DMS 273 (cell line): ENCODE measurements at regions not wholly inside any gene's neighbourhood (a gene's known extent, or its start where the extent isn't known, plus 50 kb on each side); places are given as distances from the start of the nearest gene placed in this dataset.

ENCODE experiments used
- DNase-seq: peaks from one replicate; lab custom pipeline; 2025; ENCODE audit not compliant: unreplicated experiment; lab: John Stamatoyannopoulos, UW

DNA sequence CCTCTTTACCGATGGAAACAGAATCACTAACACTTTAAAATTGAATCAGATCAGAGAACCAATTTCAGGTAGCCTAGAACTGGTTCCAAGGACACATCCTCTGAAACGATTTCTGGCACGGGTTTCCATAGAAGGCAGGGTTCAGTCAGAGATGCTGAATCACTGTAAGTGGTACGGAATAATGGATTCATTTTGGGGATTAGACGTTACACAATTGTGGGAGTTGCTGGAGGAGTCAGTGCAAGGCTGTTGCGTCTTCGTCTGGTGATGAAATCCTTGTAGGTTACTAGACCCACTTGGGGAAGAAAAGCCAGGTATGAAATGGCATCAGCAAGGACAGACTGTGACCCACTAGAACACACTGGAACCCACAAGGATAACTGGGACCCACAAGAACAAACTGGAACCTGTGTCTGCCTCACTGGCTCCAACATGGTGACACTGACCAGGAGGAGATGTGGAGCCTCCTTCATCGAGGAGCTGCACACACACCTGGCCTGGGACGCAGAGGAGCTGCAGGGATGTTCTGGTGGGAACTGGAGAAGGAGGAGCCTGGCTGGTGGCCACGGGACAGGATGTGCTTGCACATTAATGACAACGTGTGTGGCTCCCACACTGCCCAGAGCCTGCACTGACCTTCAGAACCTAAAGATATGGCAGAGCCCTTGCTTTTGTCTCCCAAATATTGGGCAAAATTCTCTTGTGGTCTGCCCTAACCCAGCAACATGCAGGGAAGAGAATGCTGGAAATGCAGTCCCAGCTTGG lies 105.1 kb downstream of the TRAPPC11 start:
- no peak for DNase-seq

- no peak for DNase-seq
These were observed 106.3 kb downstream of the TRAPPC11 start for GRCh38 chr4:183765251-183765911.

GRCh38 chr4:183766140-183766539 lies 107.0 kb downstream of the TRAPPC11 start:
- no peak for DNase-seq

GRCh38 chr4:183770906-183771305 lies 111.8 kb downstream of the TRAPPC11 start:
- no peak for DNase-seq

GRCh38 chr4:183772361-183772760 lies 113.3 kb downstream of the TRAPPC11 start:
- no peak for DNase-seq

GRCh38 chr4:183773790-183774189 lies 114.7 kb downstream of the TRAPPC11 start:
- DNase-seq = no peak

GRCh38 chr4:183783306-183783705 lies 121.8 kb upstream of the STOX2 start:
- no peak for DNase-seq

DNA sequence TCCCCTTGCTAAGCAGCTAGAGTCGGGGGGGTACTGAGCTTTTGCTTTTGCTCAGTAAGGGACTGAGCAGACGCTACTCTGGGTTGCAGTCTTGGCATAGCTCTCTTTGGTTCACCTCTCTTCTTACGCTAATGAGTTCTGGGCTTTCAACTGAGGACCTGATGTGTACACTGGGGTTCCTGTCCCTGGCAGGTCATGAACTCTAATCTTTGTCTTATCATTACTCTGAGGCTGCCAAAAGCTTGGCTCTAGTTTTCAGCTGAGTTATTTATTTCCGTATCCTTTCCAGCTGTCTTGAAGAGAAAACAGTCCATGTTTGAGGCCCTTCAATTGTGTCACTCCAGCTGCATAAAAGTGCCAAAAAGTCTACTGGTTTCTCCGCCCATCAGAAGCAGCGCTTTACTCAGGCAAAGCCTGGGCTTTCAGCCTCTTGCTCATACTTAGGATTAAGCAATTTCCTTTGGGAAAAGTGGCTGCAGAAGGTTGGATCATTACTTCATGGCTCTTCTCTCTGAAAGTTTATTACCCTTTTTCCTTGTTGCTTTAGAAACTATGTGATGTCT lies 121.0 kb upstream of the STOX2 start:
- peak; percentile 1 for DNase-seq

- DNase-seq = no peak
These were observed 116.7 kb upstream of the STOX2 start for GRCh38 chr4:183788308-183788905.

GRCh38 chr4:183789657-183790056 lies 115.5 kb upstream of the STOX2 start:
- no peak for DNase-seq

GRCh38 chr4:183790661-183791060 lies 114.4 kb upstream of the STOX2 start:
- no peak for DNase-seq

GRCh38 chr4:183797011-183797444 lies 108.1 kb upstream of the STOX2 start:
- peak; percentile 29 for DNase-seq

DNA sequence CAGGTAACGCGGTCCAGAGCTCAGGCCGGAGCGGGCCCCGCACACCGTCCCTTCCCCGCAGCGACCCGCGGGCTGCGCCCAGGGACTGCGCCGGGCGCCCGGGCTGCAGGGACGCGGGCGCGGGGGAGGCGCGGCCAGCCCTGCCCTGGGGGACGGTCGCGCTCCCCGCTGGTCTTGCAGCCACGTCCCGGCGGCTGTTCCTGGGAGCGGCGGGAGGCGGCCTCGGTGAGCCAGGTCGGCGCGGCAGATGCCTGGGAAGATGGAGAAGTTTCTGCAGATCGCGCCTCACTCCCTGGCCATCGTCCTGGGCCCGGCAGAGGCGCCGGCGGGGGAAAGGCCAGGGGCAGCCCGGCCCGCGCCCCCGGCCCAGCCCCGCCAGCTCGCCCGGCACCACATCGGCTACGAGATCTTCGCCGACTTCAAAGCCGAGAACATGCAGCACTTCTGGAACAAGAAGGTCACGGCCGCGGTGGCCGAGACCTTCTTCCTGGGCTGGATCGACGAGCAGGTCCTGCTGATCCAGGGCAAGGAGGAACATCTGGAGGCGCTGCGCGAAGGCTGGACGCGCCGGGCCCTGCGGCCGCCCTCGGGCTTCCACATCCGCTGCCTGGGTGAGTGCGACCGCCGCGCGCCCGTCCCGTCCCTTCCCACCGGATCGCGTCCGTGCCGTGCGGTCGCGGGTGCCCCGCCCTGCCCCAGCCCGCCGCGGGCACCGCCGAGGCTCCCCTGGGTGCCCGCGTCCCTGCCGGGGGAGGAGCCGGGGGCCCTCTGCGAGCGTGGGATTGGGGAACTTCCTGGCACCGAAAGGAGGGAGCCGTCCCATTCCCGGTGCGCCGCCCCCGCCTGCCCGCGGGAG lies 107.4 kb upstream of the STOX2 start:
- peak; percentile 56 for DNase-seq

- DNase-seq = peak; percentile 54
These were observed 106.5 kb upstream of the STOX2 start for GRCh38 chr4:183798301-183799253.

GRCh38 chr4:183801457-183802165 lies 103.5 kb upstream of the STOX2 start:
- no peak for DNase-seq

- no peak for DNase-seq
These were observed 98.8 kb upstream of the STOX2 start for GRCh38 chr4:183806341-183806740.

DNA sequence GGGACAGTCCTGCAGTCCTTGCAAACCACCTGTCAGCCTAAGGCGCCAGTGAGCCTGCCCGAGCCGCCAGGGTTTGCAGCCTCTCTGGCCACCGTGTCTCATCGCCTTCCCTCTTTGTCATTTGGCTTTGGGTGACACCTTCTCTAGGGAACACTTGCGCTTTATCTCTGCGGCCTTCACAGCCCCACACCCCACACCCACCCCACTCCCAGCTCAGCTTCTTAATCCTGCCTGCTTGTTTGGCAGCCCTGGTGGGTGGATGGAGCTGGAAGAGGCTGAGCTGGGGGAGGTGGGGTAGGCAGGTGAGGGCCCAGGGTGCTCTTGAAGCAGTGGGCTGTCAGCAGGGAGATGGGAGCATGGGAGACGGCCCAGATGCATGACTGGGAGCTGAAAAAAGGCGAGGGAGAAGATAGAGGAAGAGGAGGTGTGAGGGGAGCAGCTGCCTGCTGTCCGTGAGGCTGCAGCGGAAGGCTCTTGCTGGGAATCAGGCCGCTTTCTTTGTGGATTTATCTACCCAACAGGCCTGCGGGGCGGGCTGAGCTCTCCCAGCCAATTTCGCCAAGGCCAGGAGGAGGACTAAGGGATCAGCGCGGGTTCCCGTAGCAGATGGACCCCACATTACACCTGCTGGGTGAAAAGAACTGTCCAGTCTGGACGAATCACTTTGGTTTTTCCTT lies 97.5 kb upstream of the STOX2 start:
- DNase-seq = no peak

GRCh38 chr4:183808097-183808456 lies 97.0 kb upstream of the STOX2 start:
- no peak for DNase-seq

- DNase-seq = no peak
These were observed 92.5 kb upstream of the STOX2 start for GRCh38 chr4:183812567-183812966.
